Liver (tissue), 8 donors: ENCODE measurements at regions not wholly inside any gene's neighbourhood (a gene's known extent, or its start where the extent isn't known, plus 50 kb on each side); places are given as distances from the start of the nearest gene placed in this dataset.

ENCODE experiments used
- DNase-seq: peaks from one replicate; pipeline ENCODE4 v3.0.0-alpha.2; 2017; ENCODE audit warnings: low spot score
- H3K27ac ChIP-seq, 2 donors: one replicate each; pipeline ENCODE4 v1.7.0; 2013; ENCODE audit warnings: inconsistent platforms in 2 of 2, low read length in 2 of 2, control low read depth in 1 of 2, low read depth in 1 of 2, mild to moderate bottlenecking in 1 of 2
- H3K27me3 ChIP-seq, 4 donors: one replicate each; pipeline versions ENCODE4 v1.6.1 to v1.7.0; 2013; ENCODE audit warnings: low read length in 3 of 4, inconsistent platforms in 1 of 4, mild to moderate bottlenecking in 1 of 4, moderate library complexity in 1 of 4; ENCODE audit not compliant: control insufficient read depth in 4 of 4, insufficient read depth in 4 of 4
- H3K36me3 ChIP-seq, 4 donors: one replicate each; pipeline versions ENCODE4 v1.6.1 to v1.7.0; 2013; ENCODE audit warnings: low read length in 3 of 4, mild to moderate bottlenecking in 3 of 4, low read depth in 1 of 4, moderate library complexity in 1 of 4; ENCODE audit not compliant: control insufficient read depth in 4 of 4, insufficient read depth in 3 of 4
- H3K4me1 ChIP-seq, 4 donors: one replicate each; pipeline versions ENCODE4 v1.6.1 to v1.7.0; 2013; ENCODE audit warnings: low read length in 3 of 4, mild to moderate bottlenecking in 3 of 4, moderate library complexity in 1 of 4; ENCODE audit not compliant: control insufficient read depth in 4 of 4, insufficient read depth in 4 of 4
- H3K4me3 ChIP-seq, 3 donors: one replicate each; pipeline versions ENCODE4 v1.6.1 to v1.7.0; 2013; ENCODE audit warnings: low read length in 3 of 3, control low read depth in 1 of 3, low read depth in 1 of 3, mild to moderate bottlenecking in 1 of 3
- H3K9ac ChIP-seq, 2 donors: one replicate each; pipeline ENCODE4 v1.7.0; 2013; ENCODE audit warnings: low read length in 2 of 2, mild to moderate bottlenecking in 2 of 2, moderate library complexity in 2 of 2, control low read depth in 1 of 2, low read depth in 1 of 2
- H3K9me3 ChIP-seq, 4 donors: one replicate each; pipeline versions ENCODE4 v1.6.1 to v1.7.0; 2013; ENCODE audit warnings: low read length in 3 of 4; ENCODE audit not compliant: control insufficient read depth in 4 of 4
- CTCF ChIP-seq: fragments of 150-350 bp; IDR thresholded peaks from 2 replicates; pipeline ENCODE4 v1.5.1; 2017; ENCODE audit warnings: improper control_type of control experiment, low read depth, low read length; ENCODE audit not compliant: missing input control
- FOXA2 ChIP-seq: IDR thresholded peaks from 2 replicates; pipeline ENCODE4 v1.6.1; 2016; ENCODE audit warnings: antibody characterized with exemption
- HNF4A ChIP-seq, 2 donors: conservative IDR thresholded peaks; 2 replicates each; pipeline ENCODE4 v1.6.1; 2016; ENCODE audit warnings: antibody characterized with exemption in 2 of 2, mild to moderate bottlenecking in 2 of 2
- HNF4G ChIP-seq: IDR thresholded peaks from 2 replicates; pipeline ENCODE4 v1.6.1; 2016; ENCODE audit warnings: antibody characterized with exemption
- JUND ChIP-seq, 2 donors: IDR thresholded peaks; 2 replicates each; pipeline ENCODE4 v1.6.1; 2016; ENCODE audit warnings: antibody characterized with exemption in 2 of 2
- NR2F2 ChIP-seq: IDR thresholded peaks from 2 replicates; pipeline ENCODE4 v1.6.1; 2016; ENCODE audit warnings: antibody characterized with exemption
- RXRA ChIP-seq, 2 donors: IDR thresholded peaks; 2 replicates each; pipeline ENCODE4 v1.6.1; 2017 to 2018; ENCODE audit warnings: antibody characterized with exemption in 2 of 2, mild to moderate bottlenecking in 1 of 2
- SP1 ChIP-seq: IDR thresholded peaks from 2 replicates; pipeline ENCODE4 v1.6.1; 2018; ENCODE audit warnings: antibody characterized with exemption, mild to moderate bottlenecking
- YY1 ChIP-seq: IDR thresholded peaks from 2 replicates; pipeline ENCODE4 v1.6.1; 2016; ENCODE audit warnings: antibody characterized with exemption, mild to moderate bottlenecking
- ZBTB33 ChIP-seq: IDR thresholded peaks from 2 replicates; pipeline ENCODE4 v1.6.1; 2016; ENCODE audit warnings: antibody characterized with exemption
- WGBS: extraction: QIAGEN DNeasy Blood & Tissue Kit; methylation state at CpG from one replicate; pipeline ENCODE4 v1.1.7; 2013; 5-methylcytosine and 5-hydroxymethylcytosine counted together
- TF ChIP-seq, protein P1 (sequence below): IDR thresholded peaks from 2 replicates; pipeline ENCODE4 v1.6.1; 2016; ENCODE audit warnings: antibody characterized with exemption
- TF ChIP-seq, protein P2 (sequence below): IDR thresholded peaks from 2 replicates; pipeline ENCODE4 v1.6.1; 2016; ENCODE audit warnings: antibody characterized with exemption
- donor health status: healthy.
- donor health status: healthy.
- donor health status: healthy.
- donor health status: healthy.
- donor health status: healthy.

GRCh38 chr2:76668279-76668678 lies 853.9 kb downstream of the LRRTM4 start:
- Histone ChIP-seq H3K27me3 (no peaks in the 10 kb centered on the region), H3K27ac (no peak overlapping the region), H3K9ac (no peak overlapping the region), H3K4me1 (no peaks in the 10 kb centered on the region), H3K36me3 (no peaks in the 10 kb centered on the region), H3K9me3 (no peaks in the 10 kb centered on the region), H3K4me3 (no peak overlapping the region)
- DNase-seq, result no peak
- TF ChIP-seq JUND (IDR thresholded peaks at IDR 0.05), result no peak
- no peak for TF ChIP-seq ZBTB33
- no peak for TF ChIP-seq HNF4A (conservative IDR thresholded peaks at IDR 0.05)
- no peak for TF ChIP-seq SP1
- TF ChIP-seq RXRA (IDR thresholded peaks at IDR 0.05), result no peak
- TF ChIP-seq, protein P1, sequence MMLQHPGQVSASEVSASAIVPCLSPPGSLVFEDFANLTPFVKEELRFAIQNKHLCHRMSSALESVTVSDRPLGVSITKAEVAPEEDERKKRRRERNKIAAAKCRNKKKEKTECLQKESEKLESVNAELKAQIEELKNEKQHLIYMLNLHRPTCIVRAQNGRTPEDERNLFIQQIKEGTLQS, result no peak
- TF ChIP-seq, protein P2, sequence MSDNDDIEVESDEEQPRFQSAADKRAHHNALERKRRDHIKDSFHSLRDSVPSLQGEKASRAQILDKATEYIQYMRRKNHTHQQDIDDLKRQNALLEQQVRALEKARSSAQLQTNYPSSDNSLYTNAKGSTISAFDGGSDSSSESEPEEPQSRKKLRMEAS, result no peak
- TF ChIP-seq CTCF, result no peak
- TF ChIP-seq FOXA2, result no peak
- no peak for TF ChIP-seq NR2F2
- TF ChIP-seq HNF4G, result no peak
- WGBS, result 58% methylated on average over 1 of the region's 1 CpG

DNA sequence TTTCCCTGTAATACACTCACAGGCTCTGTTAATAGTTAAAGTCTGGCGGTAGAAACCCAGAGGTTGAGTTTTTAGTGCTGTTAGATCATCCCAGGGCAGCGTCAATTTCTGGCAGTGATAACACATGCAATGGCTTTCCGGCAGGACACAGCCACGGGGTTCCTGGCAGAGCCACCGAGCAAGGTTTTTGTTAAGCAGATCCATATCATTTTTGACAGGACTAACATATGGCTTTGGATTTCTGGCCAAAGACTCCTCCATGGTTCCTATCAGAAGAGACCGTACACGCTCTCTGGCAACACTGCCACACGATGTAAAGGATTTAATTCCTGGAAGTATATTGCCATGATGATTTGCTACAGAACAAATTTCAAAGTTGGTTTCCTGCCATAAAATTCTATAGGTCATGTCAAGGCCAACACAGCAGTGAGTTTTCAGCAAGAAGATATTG lies 854.3 kb downstream of the LRRTM4 start:
- no peak for DNase-seq
- 62% methylated on average over 8 of the region's 8 CpGs for WGBS

More for the DNA sequence above, 854.3 kb downstream of the LRRTM4 start:
- TF ChIP-seq ZBTB33 (no peak), JUND (IDR thresholded peaks at IDR 0.05) (no peak), YY1 (no peak)
- Histone ChIP-seq H3K36me3 (no peaks in the 10 kb centered on the region), H3K27ac (no peak overlapping the region), H3K4me3 (no peak overlapping the region), H3K4me1 (no peaks in the 10 kb centered on the region), H3K9me3 (no peaks in the 10 kb centered on the region), H3K27me3 (no peaks in the 10 kb centered on the region), H3K9ac (no peak overlapping the region)
